WTC11 (cell line): ENCODE measurements at regions not wholly inside any gene's neighbourhood (a gene's known extent, or its start where the extent isn't known, plus 50 kb on each side); places are given as distances from the start of the nearest gene placed in this dataset.

Experiments used
- ATAC-seq: fragments of 200-7000 bp; cut with Tn5 transposase; 2 replicates; pipeline ENCODE4 v1.10.0; 2021; ENCODE audit warnings: mild to moderate bottlenecking, moderate library complexity
- CTCF ChIA-PET: fragments of 300-600 bp; sonication (Branson Sonifier 250); formaldehyde crosslinking; loops from one replicate; lab custom pipeline; 2021; ENCODE audit warnings: antibody characterized with exemption; lab: Charles Lee
- POLR2A ChIA-PET: fragments of 350-600 bp; sonication (Branson Sonifier 250); formaldehyde crosslinking; loops from one replicate; lab custom pipeline; 2021; ENCODE audit warnings: antibody characterized with exemption; lab: Charles Lee
- DNase-seq: peaks from one replicate; pipeline ENCODE4 v3.0.0; 2021; ENCODE audit warnings: low spot score
- H3K27ac Mint-ChIP-seq: 2 replicates; pipeline ENCODE4 v1.8.0; 2021; ENCODE audit warnings: mixed read lengths
- H3K27me3 Mint-ChIP-seq: 2 replicates; pipeline ENCODE4 v1.8.0; 2021; ENCODE audit warnings: low read depth, mild to moderate bottlenecking, moderate library complexity, mixed read lengths
- H3K36me3 Mint-ChIP-seq: 2 replicates; pipeline ENCODE4 v1.8.0; 2021; ENCODE audit warnings: mixed read lengths
- H3K4me1 Mint-ChIP-seq: 2 replicates; pipeline ENCODE4 v1.8.0; 2022; ENCODE audit warnings: mixed read lengths
- H3K4me3 Mint-ChIP-seq: 2 replicates; pipeline ENCODE4 v1.8.0; 2021; ENCODE audit warnings: mild to moderate bottlenecking, moderate library complexity, mixed read lengths
- H3K9me3 Mint-ChIP-seq: 2 replicates; pipeline ENCODE4 v1.8.0; 2021; ENCODE audit warnings: mixed read lengths
- AR ChIP-seq: fragments of 250-450 bp; sonication (Bioruptor Pico); IDR thresholded peaks from 2 replicates; pipeline ENCODE4 v1.9.0; 2021; ENCODE audit warnings: mild to moderate bottlenecking
- ATF6 ChIP-seq: sonication (generic); formaldehyde crosslinking; IDR thresholded peaks from 2 replicates; pipeline ENCODE4 v1.8.1; 2023; ENCODE audit warnings: mild to moderate bottlenecking, missing genetic modification reagents
- FOXP4 ChIP-seq: sonication (generic); formaldehyde crosslinking; IDR thresholded peaks from 2 replicates; pipeline ENCODE4 v1.8.0; 2022; ENCODE audit warnings: mild to moderate bottlenecking, missing genetic modification reagents
- GABPB1 ChIP-seq: sonication (generic); formaldehyde crosslinking; IDR thresholded peaks from 2 replicates; pipeline ENCODE4 v1.8.1; 2023; ENCODE audit warnings: mild to moderate bottlenecking, missing genetic modification reagents
- HMGA2 ChIP-seq: fragments of 250-450 bp; sonication (Bioruptor Pico); IDR thresholded peaks from 2 replicates; pipeline ENCODE4 v1.4.0; 2021; ENCODE audit warnings: mild to moderate bottlenecking, moderate library complexity
- MAX ChIP-seq: sonication (generic); formaldehyde crosslinking; IDR thresholded peaks from 2 replicates; pipeline ENCODE4 v1.8.0; 2022; ENCODE audit warnings: mild to moderate bottlenecking, missing genetic modification reagents
- NFE2L1 ChIP-seq: sonication (generic); formaldehyde crosslinking; IDR thresholded peaks from 2 replicates; pipeline ENCODE4 v1.8.1; 2023; ENCODE audit warnings: missing genetic modification reagents
- NR2C2 ChIP-seq: sonication (generic); formaldehyde crosslinking; IDR thresholded peaks from 2 replicates; pipeline ENCODE4 v1.8.0; 2022; ENCODE audit warnings: mild to moderate bottlenecking, missing genetic modification reagents
- SOX15 ChIP-seq: fragments of 250-450 bp; sonication (Bioruptor Pico); IDR thresholded peaks from 2 replicates; pipeline ENCODE4 v1.9.0; 2021; ENCODE audit warnings: mild to moderate bottlenecking
- SP1 ChIP-seq: sonication (generic); formaldehyde crosslinking; conservative IDR thresholded peaks from 2 replicates; pipeline ENCODE4 v1.8.1; 2022; ENCODE audit warnings: missing genetic modification reagents
- TCF7 ChIP-seq: sonication (generic); formaldehyde crosslinking; IDR thresholded peaks from 2 replicates; pipeline ENCODE4 v1.8.0; 2022; ENCODE audit warnings: mild to moderate bottlenecking, low read depth, missing genetic modification reagents, moderate library complexity
- ZBTB43 ChIP-seq: sonication (generic); formaldehyde crosslinking; IDR thresholded peaks from 2 replicates; pipeline ENCODE4 v1.8.1; 2023; ENCODE audit warnings: mild to moderate bottlenecking, missing genetic modification reagents
- ZNF138 ChIP-seq: sonication (generic); formaldehyde crosslinking; conservative IDR thresholded peaks from 2 replicates; pipeline ENCODE4 v1.8.1; 2022; ENCODE audit warnings: mild to moderate bottlenecking, moderate library complexity, missing genetic modification reagents
- ZNF281 ChIP-seq: sonication (generic); formaldehyde crosslinking; IDR thresholded peaks from 2 replicates; pipeline ENCODE4 v1.8.0; 2023; ENCODE audit warnings: mild to moderate bottlenecking, missing genetic modification reagents
- ZNF512 ChIP-seq: sonication (generic); formaldehyde crosslinking; IDR thresholded peaks from 2 replicates; pipeline ENCODE4 v1.8.1; 2022; ENCODE audit warnings: missing genetic modification reagents, borderline replicate concordance
- ZNF532 ChIP-seq: fragments of 250-450 bp; sonication (Bioruptor Pico); IDR thresholded peaks from 2 replicates; pipeline ENCODE4 v1.9.0; 2021; ENCODE audit warnings: mild to moderate bottlenecking, borderline replicate concordance

- TF ChIP-seq SP1 (CRISPR knock-in tag), result no peak
- no peak for TF ChIP-seq TCF7 (CRISPR knock-in tag)
- no peak for TF ChIP-seq NFE2L1 (CRISPR knock-in tag)
- TF ChIP-seq GABPB1, result no peak
- TF ChIP-seq FOXP4, result no peak
- no peak for TF ChIP-seq ZBTB43 (CRISPR knock-in tag)
Measured at GRCh38 chr6:111992851-111993250, 61.1 kb upstream of the CCN6 start (continued).

GRCh38 chr6:111993342-111993741 lies 60.6 kb upstream of the CCN6 start:
- ATAC-seq, result no peak
- DNase-seq, result no peak
- Mint-ChIP-seq H3K27me3 (peaks cover 7% of the 10 kb centered on the region), H3K4me3 (no peak overlapping the region), H3K36me3 (peaks cover 5% of the 10 kb centered on the region), H3K9me3 (peaks cover 6% of the 10 kb centered on the region), H3K27ac (no peak overlapping the region), H3K4me1 (peaks cover 19% of the 10 kb centered on the region)
- TF ChIP-seq NR2C2, result no peak
- TF ChIP-seq HMGA2 (CRISPR knock-in tag), result no peak
- TF ChIP-seq ZNF532 (CRISPR knock-in tag), result no peak
- CTCF ChIA-PET, result no interaction called here
- POLR2A ChIA-PET, result no interaction called here

GRCh38 chr6:111994791-111995190 lies 59.1 kb upstream of the CCN6 start:
- Mint-ChIP-seq H3K4me3 (no peak overlapping the region), H3K27me3 (no peaks in the 10 kb centered on the region; the same call in none of the 2 replicates), H3K27ac (no peak overlapping the region), H3K36me3 (no peaks in the 10 kb centered on the region), H3K4me1 (peaks cover 19% of the 10 kb centered on the region), H3K9me3 (no peaks in the 10 kb centered on the region)
- no peak for DNase-seq
- ChIA-PET CTCF (interaction anchor here (1.1 kb wide), 1 partner anchor 105 kb away, joined by 3 read pairs; no protein-coding TSS in a partner anchor), POLR2A (no interaction called here)
- no peak for ATAC-seq
- TF ChIP-seq ZNF281, result no peak
- TF ChIP-seq ZNF138, result no peak
- no peak for TF ChIP-seq AR (CRISPR knock-in tag)
- TF ChIP-seq MAX (CRISPR knock-in tag), result no peak
- no peak for TF ChIP-seq SOX15
- TF ChIP-seq ZNF512 (CRISPR knock-in tag), result no peak
- TF ChIP-seq ATF6 (CRISPR knock-in tag), result no peak
